Neural crest cell (in vitro differentiated cells): ENCODE measurements at regions not wholly inside any gene's neighbourhood (a gene's known extent, or its start where the extent isn't known, plus 50 kb on each side); places are given as distances from the start of the nearest gene placed in this dataset.

ENCODE experiments used
- DNase-seq: peaks from one replicate; pipeline ENCODE4 v3.0.0; 2021; ENCODE audit warnings: low read depth, mixed read lengths, low spot score
- H3K27ac Mint-ChIP-seq: one replicate; pipeline ENCODE4 v1.8.0; 2021; ENCODE audit warnings: mild to moderate bottlenecking, mixed read lengths; ENCODE audit not compliant: unreplicated experiment
- H3K27me3 Mint-ChIP-seq: 2 replicates; pipeline ENCODE4 v1.8.0; 2021; ENCODE audit warnings: low read depth, mild to moderate bottlenecking, mixed read lengths
- H3K36me3 Mint-ChIP-seq: 2 replicates; pipeline ENCODE4 v1.8.0; 2021; ENCODE audit warnings: low read depth, mild to moderate bottlenecking, mixed read lengths
- H3K4me1 Mint-ChIP-seq: 2 replicates; pipeline ENCODE4 v1.8.0; 2021; ENCODE audit warnings: mixed read lengths
- H3K4me3 Mint-ChIP-seq: one replicate; pipeline ENCODE4 v1.8.0; 2021; ENCODE audit warnings: mild to moderate bottlenecking, mixed read lengths
- H3K9me3 Mint-ChIP-seq: 2 replicates; pipeline ENCODE4 v1.8.0; 2021; ENCODE audit warnings: mixed read lengths
- CTCF ChIP-seq: fragments of 200-600 bp; sonication (generic); conservative IDR thresholded peaks from 2 replicates; pipeline ENCODE4 v1.5.0; 2021; ENCODE audit warnings: antibody characterized with exemption, mild to moderate bottlenecking

- no peaks in the 10 kb centered on the region for H3K9me3 Mint-ChIP-seq
Observed at GRCh38 chr11:37402663-37403062, 804.6 kb upstream of the RAG2 start.

GRCh38 chr11:37394236-37394870 is 796.3 kb upstream of the RAG2 start:
- Mint-ChIP-seq H3K27me3 (no peaks in the 10 kb centered on the region), H3K27ac (no peak overlapping the region), H3K36me3 (peaks cover 8% of the 10 kb centered on the region), H3K9me3 (peaks cover 11% of the 10 kb centered on the region), H3K4me1 (no peaks in the 10 kb centered on the region), H3K4me3 (no peak overlapping the region)
- TF ChIP-seq CTCF, result no peak
- DNase-seq, result no peak

More at GRCh38 chr11:37402663-37403062, 804.6 kb upstream of the RAG2 start:
- H3K4me1 Mint-ChIP-seq, result no peaks in the 10 kb centered on the region
- no peak overlapping the region for H3K27ac Mint-ChIP-seq
- DNase-seq, result no peak
- H3K36me3 Mint-ChIP-seq, result no peaks in the 10 kb centered on the region
- H3K4me3 Mint-ChIP-seq, result no peak overlapping the region
- TF ChIP-seq CTCF, result no peak
- no peaks in the 10 kb centered on the region for H3K27me3 Mint-ChIP-seq

GRCh38 chr11:37391615-37392014 is 793.6 kb upstream of the RAG2 start:
- Mint-ChIP-seq H3K27ac (no peak overlapping the region), H3K4me1 (no peaks in the 10 kb centered on the region), H3K4me3 (no peak overlapping the region), H3K9me3 (peaks cover 11% of the 10 kb centered on the region), H3K36me3 (peaks cover 8% of the 10 kb centered on the region), H3K27me3 (no peaks in the 10 kb centered on the region)
- DNase-seq, result no peak
- TF ChIP-seq CTCF, result no peak

- Mint-ChIP-seq H3K27ac (no peak overlapping the region), H3K9me3 (peaks cover 7% of the 10 kb centered on the region), H3K27me3 (no peaks in the 10 kb centered on the region), H3K4me1 (no peaks in the 10 kb centered on the region), H3K4me3 (no peak overlapping the region), H3K36me3 (peaks cover 5% of the 10 kb centered on the region)
- TF ChIP-seq CTCF, result no peak
- DNase-seq, result no peak
Observed at GRCh38 chr11:37390576-37391083, 792.6 kb upstream of the RAG2 start.

GRCh38 chr11:37378958-37379357 is 780.9 kb upstream of the RAG2 start:
- TF ChIP-seq CTCF, result no peak
- Mint-ChIP-seq H3K27ac (no peak overlapping the region), H3K36me3 (no peaks in the 10 kb centered on the region), H3K27me3 (no peaks in the 10 kb centered on the region), H3K4me1 (no peaks in the 10 kb centered on the region), H3K4me3 (no peak overlapping the region), H3K9me3 (peaks cover 4% of the 10 kb centered on the region)
- DNase-seq, result no peak
